ENCODE measurements at regions not wholly inside any gene's neighbourhood (a gene's known extent, or its start where the extent isn't known, plus 50 kb on each side); places are given as distances from the start of the nearest gene placed in this dataset.

- no peak for TF ChIP-seq ZFX (IDR thresholded peaks at IDR 0.05; ENCODE audit: borderline replicate concordance)
- no peak for TF ChIP-seq CTCF (IDR thresholded peaks at IDR 0.05)
- no peak overlapping the region for H3K27ac ChIP-seq
These were observed 135.3 kb downstream of the C1D start for GRCh38 chr2:67927501-67927900.

- H3K27ac ChIP-seq: no peak overlapping the region
- no peak for TF ChIP-seq CTCF (IDR thresholded peaks at IDR 0.05)
- no peak for TF ChIP-seq ZFX (IDR thresholded peaks at IDR 0.05; ENCODE audit: borderline replicate concordance)
These were observed 132.6 kb downstream of the C1D start for GRCh38 chr2:67930156-67930555.

- no peak for TF ChIP-seq CTCF (IDR thresholded peaks at IDR 0.05)
- no peak for TF ChIP-seq ZFX (IDR thresholded peaks at IDR 0.05; ENCODE audit: borderline replicate concordance)
- no peak overlapping the region for H3K27ac ChIP-seq
These were observed 125.8 kb downstream of the C1D start for GRCh38 chr2:67936969-67937368.

- no peak for TF ChIP-seq ZFX (IDR thresholded peaks at IDR 0.05; ENCODE audit: borderline replicate concordance)
- no peak for TF ChIP-seq CTCF (IDR thresholded peaks at IDR 0.05)
- H3K27ac ChIP-seq: no peak overlapping the region
These were observed 124.8 kb downstream of the C1D start for GRCh38 chr2:67938053-67938452.

GRCh38 chr2:67945056-67945455, 117.7 kb downstream of the C1D start:
- TF ChIP-seq CTCF (IDR thresholded peaks at IDR 0.05) (no peak), ZFX (IDR thresholded peaks at IDR 0.05; ENCODE audit: borderline replicate concordance) (no peak)
- no peak overlapping the region for H3K27ac ChIP-seq

GRCh38 chr2:67945940-67946339, 116.9 kb downstream of the C1D start:
- H3K27ac ChIP-seq: no peak overlapping the region
- TF ChIP-seq CTCF (IDR thresholded peaks at IDR 0.05) (no peak), ZFX (IDR thresholded peaks at IDR 0.05; ENCODE audit: borderline replicate concordance) (no peak)

- no peak overlapping the region for H3K27ac ChIP-seq
- TF ChIP-seq CTCF (IDR thresholded peaks at IDR 0.05) (no peak), ZFX (IDR thresholded peaks at IDR 0.05; ENCODE audit: borderline replicate concordance) (no peak)
These were observed 114.7 kb downstream of the C1D start for GRCh38 chr2:67948057-67948456.

All from 22Rv1 (cell line).